Prostate gland (tissue), 2 donors: ENCODE measurements at regions not wholly inside any gene's neighbourhood (a gene's known extent, or its start where the extent isn't known, plus 50 kb on each side); places are given as distances from the start of the nearest gene placed in this dataset.
"Not testable (repeated sequence)": the region's sequence is repeated elsewhere in the genome, so short reads cannot be mapped to it uniquely, and the experiment has no call there.

Source experiments
- DNase-seq: peaks from one replicate; pipeline ENCODE4 v3.0.0-alpha.2; 2019; ENCODE audit warnings: low spot score
- H3K27ac ChIP-seq, 2 donors: fragments of 200-600 bp; sonication (generic); 2 replicates each; pipeline ENCODE4 v1.5.1; 2017 to 2019
- H3K27me3 ChIP-seq: fragments of 200-600 bp; sonication (generic); replicated peaks from 2 replicates; pipeline ENCODE4 v1.5.1; 2019; ENCODE audit not compliant: insufficient read depth
- H3K36me3 ChIP-seq, 2 donors: fragments of 200-600 bp; sonication (generic); 1 replicate in 1 of 2; 2 replicates in 1 of 2; pipeline versions ENCODE4 v1.5.1 to v1.8.1; 2017 to 2019
- H3K4me1 ChIP-seq: fragments of 200-600 bp; sonication (generic); replicated peaks from 2 replicates; pipeline ENCODE4 v1.5.1; 2019
- H3K4me3 ChIP-seq, 2 donors: fragments of 200-600 bp; sonication (generic); 2 replicates each; pipeline ENCODE4 v1.5.1; 2017 to 2019
- H3K9me3 ChIP-seq: fragments of 200-600 bp; sonication (generic); 2 replicates; pipeline ENCODE4 v1.5.1; 2017
- CTCF ChIP-seq, 4 experiments: fragments of 200-600 bp in 2 of 4; fragments of 450-650 bp in 2 of 4; sonication (generic) in 2 of 4; IDR thresholded peaks; 1 replicate in 3 of 4; 2 replicates in 1 of 4; pipeline ENCODE4 v1.5.1; 2016 to 2019; ENCODE audit warnings: antibody characterized with exemption in 4 of 4, mild to moderate bottlenecking in 2 of 4, moderate library complexity in 2 of 4
- POLR2A ChIP-seq: fragments of 450-650 bp; IDR thresholded peaks from one replicate; pipeline ENCODE4 v1.6.1; 2016; ENCODE audit warnings: antibody characterized with exemption, mild to moderate bottlenecking
- POLR2AphosphoS5 ChIP-seq: sonication (generic); formaldehyde crosslinking; IDR thresholded peaks from one replicate; pipeline ENCODE4 v1.6.1; 2017; ENCODE audit warnings: antibody characterized with exemption
- WGBS: methylation state at CpG from one replicate; pipeline ENCODE4 v1.1.5; 2018; 5-methylcytosine and 5-hydroxymethylcytosine counted together
- intact Hi-C: fragments of 100-400 bp; cut with DNase I; formaldehyde crosslinking; loops from one replicate; pipeline ENCODE4 v1.14.2; 2022

- H3K36me3 ChIP-seq, result no peaks in the 10 kb centered on the region
- H3K4me1 ChIP-seq, result no peaks in the 10 kb centered on the region
- intact Hi-C loops, result no loop called here
- H3K27me3 ChIP-seq, result no peaks in the 10 kb centered on the region
- TF ChIP-seq CTCF (IDR thresholded peaks at IDR 0.05), result no peak
- DNase-seq, result no peak
- no peaks in the 10 kb centered on the region for H3K9me3 ChIP-seq
- over 99% methylated on average over 4 of the region's 4 CpGs for WGBS
- H3K27ac ChIP-seq, result no peak overlapping the region
- no peak overlapping the region for H3K4me3 ChIP-seq
Measured at GRCh38 chr11:110347660-110348059, 51.2 kb upstream of the RDX start.

GRCh38 chr11:110349138-110349996 is 53.0 kb upstream of the RDX start:
- intact Hi-C loops, result no loop called here
- no peaks in the 10 kb centered on the region for H3K27me3 ChIP-seq
- no peak for DNase-seq
- no peaks in the 10 kb centered on the region for H3K36me3 ChIP-seq
- H3K4me3 ChIP-seq, result no peak overlapping the region
- H3K9me3 ChIP-seq, result no peaks in the 10 kb centered on the region
- no peak for TF ChIP-seq CTCF (IDR thresholded peaks at IDR 0.05)
- TF ChIP-seq POLR2A, result no peak
- no peak for TF ChIP-seq POLR2AphosphoS5
- no peaks in the 10 kb centered on the region for H3K4me1 ChIP-seq
- no peak overlapping the region for H3K27ac ChIP-seq
- 72% methylated on average over 7 of the region's 7 CpGs for WGBS

GRCh38 chr11:110349997-110350383 is 53.6 kb upstream of the RDX start:
- H3K27ac ChIP-seq, H3K27me3 ChIP-seq, H3K4me3 ChIP-seq, H3K9me3 ChIP-seq, DNase-seq, H3K4me1 ChIP-seq, H3K36me3 ChIP-seq, intact Hi-C loops: not testable (repeated sequence)
- 93% methylated on average over 5 of the region's 5 CpGs for WGBS

- WGBS, result 50% methylated on average over 7 of the region's 7 CpGs
- no peak for DNase-seq
- Histone ChIP-seq H3K4me1 (no peaks in the 10 kb centered on the region), H3K27ac (no peak overlapping the region), H3K9me3 (no peaks in the 10 kb centered on the region), H3K4me3 (no peak overlapping the region), H3K27me3 (no peaks in the 10 kb centered on the region), H3K36me3 (no peaks in the 10 kb centered on the region)
- intact Hi-C loops, result no loop called here
- TF ChIP-seq CTCF (IDR thresholded peaks at IDR 0.05) (no peak), POLR2AphosphoS5 (no peak), POLR2A (no peak)
Measured at GRCh38 chr11:110355011-110355744, 58.8 kb upstream of the RDX start.

- no peaks in the 10 kb centered on the region for H3K4me1 ChIP-seq
- no peak for DNase-seq
- no peaks in the 10 kb centered on the region for H3K9me3 ChIP-seq
- no peaks in the 10 kb centered on the region for H3K36me3 ChIP-seq
- H3K27ac ChIP-seq, result no peak overlapping the region
- H3K27me3 ChIP-seq, result no peaks in the 10 kb centered on the region
- no peak overlapping the region for H3K4me3 ChIP-seq
- 52% methylated on average over 5 of the region's 5 CpGs for WGBS
- TF ChIP-seq CTCF (IDR thresholded peaks at IDR 0.05) (no peak), POLR2AphosphoS5 (no peak), POLR2A (no peak)
- intact Hi-C loops, result no loop called here
Measured at GRCh38 chr11:110356762-110357671, 60.6 kb upstream of the RDX start.
